PC-9 (cell line): ENCODE measurements at regions not wholly inside any gene's neighbourhood (a gene's known extent, or its start where the extent isn't known, plus 50 kb on each side); places are given as distances from the start of the nearest gene placed in this dataset.

Experiments
- BruUV-seq: library from RNA; stranded (reverse); fragments of 400-500 nt; replicated peaks from 2 replicates; lab custom pipeline; 2021; lab: Mats Ljungman, UMichigan
- CTCF ChIA-PET: fragments of 300-600 bp; sonication (Branson Sonifier 250); formaldehyde crosslinking; loops from one replicate; lab custom pipeline; 2022; ENCODE audit warnings: antibody characterized with exemption; lab: Charles Lee
- POLR2A ChIA-PET: fragments of 300-600 bp; sonication (Branson Sonifier 250); formaldehyde crosslinking; loops from one replicate; lab custom pipeline; 2022; ENCODE audit warnings: antibody characterized with exemption; ENCODE audit not compliant: unreplicated experiment; lab: Charles Lee
- DNase-seq, 2 experiments: peaks; one replicate each; pipeline versions ENCODE4 v3.0.0 to v3.0.0-alpha.2; 2015 to 2022; ENCODE audit warnings: mixed read lengths in 1 of 2
- H2AFZ ChIP-seq: fragments of 200-600 bp; sonication (generic); 2 replicates; pipeline ENCODE4 v1.8.1; 2017; ENCODE audit warnings: antibody characterized with exemption
- H3F3A ChIP-seq: fragments of 200-600 bp; sonication (generic); 2 replicates; pipeline ENCODE4 v1.8.1; 2017; ENCODE audit warnings: antibody characterized with exemption, mild to moderate bottlenecking, low read depth; ENCODE audit not compliant: insufficient read depth
- H3K27ac ChIP-seq: fragments of 200-600 bp; sonication (generic); 2 replicates; pipeline ENCODE4 v1.6.1; 2016; ENCODE audit warnings: mixed run types
- H3K27me3 ChIP-seq: fragments of 200-600 bp; sonication (generic); 2 replicates; pipeline ENCODE4 v1.6.1; 2016; ENCODE audit warnings: low read depth, mixed run types; ENCODE audit not compliant: insufficient read depth
- H3K36me3 ChIP-seq: fragments of 200-600 bp; sonication (generic); 2 replicates; pipeline ENCODE4 v1.6.1; 2016; ENCODE audit warnings: low read depth, mixed run types
- H3K4me1 ChIP-seq: fragments of 200-600 bp; sonication (generic); replicated peaks from 2 replicates; pipeline ENCODE4 v1.6.1; 2016; ENCODE audit warnings: mixed run types; ENCODE audit not compliant: insufficient read depth
- H3K4me2 ChIP-seq: fragments of 200-600 bp; sonication (generic); 2 replicates; pipeline ENCODE4 v1.6.1; 2017; ENCODE audit warnings: mixed run types
- H3K4me3 ChIP-seq: fragments of 200-600 bp; sonication (generic); 2 replicates; pipeline ENCODE4 v1.6.1; 2016; ENCODE audit warnings: mixed run types
- H3K79me2 ChIP-seq: fragments of 200-600 bp; sonication (generic); 2 replicates; pipeline ENCODE4 v1.6.1; 2017; ENCODE audit warnings: low read depth, mixed run types
- H3K9me2 ChIP-seq: fragments of 200-600 bp; sonication (generic); 2 replicates; pipeline ENCODE4 v1.8.1; 2017; ENCODE audit warnings: mild to moderate bottlenecking; ENCODE audit not compliant: insufficient read depth
- H3K9me3 ChIP-seq: fragments of 200-600 bp; sonication (generic); 2 replicates; pipeline ENCODE4 v1.8.1; 2016; ENCODE audit warnings: low read depth; ENCODE audit not compliant: insufficient read depth
- H4K20me1 ChIP-seq: fragments of 200-600 bp; sonication (generic); 2 replicates; pipeline ENCODE4 v1.8.1; 2017; ENCODE audit not compliant: insufficient read depth
- CTCF ChIP-seq: fragments of 200-600 bp; sonication (generic); conservative IDR thresholded peaks from 2 replicates; pipeline ENCODE4 v1.6.1; 2017; ENCODE audit warnings: mixed run types, antibody characterized with exemption, mild to moderate bottlenecking, moderate library complexity
- EZH2 ChIP-seq: fragments of 200-600 bp; sonication (generic); IDR thresholded peaks from 2 replicates; pipeline ENCODE4 v1.8.0; 2017; ENCODE audit warnings: antibody characterized with exemption, low read depth
- intact Hi-C: fragments of 100-400 bp; cut with micrococcal nuclease; formaldehyde crosslinking; loops from one replicate; pipeline ENCODE4 v1.10.0; 2022; ENCODE audit not compliant: unreplicated experiment

GRCh38 chr12:115135800-115136211 lies 451.8 kb upstream of the TBX3 start:
- ChIA-PET POLR2A (no interaction called here), CTCF (no interaction called here)
- TF ChIP-seq CTCF: no peak
- no peak for TF ChIP-seq EZH2
- no peak overlapping the region for H3K4me2 ChIP-seq
- no TSS peak for BruUV-seq
- DNase-seq: no peak
- intact Hi-C loops: no loop called here
- no peaks in the 10 kb centered on the region for H3K4me1 ChIP-seq
- H2AFZ ChIP-seq: no peak overlapping the region
- H3F3A ChIP-seq: no peaks in the 10 kb centered on the region
- H3K36me3 ChIP-seq: no peaks in the 10 kb centered on the region
- no peaks in the 10 kb centered on the region; the same call in 1 of the 2 replicates for H3K27me3 ChIP-seq
- H3K79me2 ChIP-seq: no peaks in the 10 kb centered on the region
- H3K27ac ChIP-seq: no peak overlapping the region
- no peaks in the 10 kb centered on the region for H3K9me3 ChIP-seq
- H3K4me3 ChIP-seq: no peak overlapping the region
- no peaks in the 10 kb centered on the region for H4K20me1 ChIP-seq
- H3K9me2 ChIP-seq: no peaks in the 10 kb centered on the region

GRCh38 chr12:115134298-115134697 lies 450.3 kb upstream of the TBX3 start:
- H3K4me3 ChIP-seq: no peak overlapping the region
- no TSS peak for BruUV-seq
- no peak for DNase-seq
- no peaks in the 10 kb centered on the region for H3K4me1 ChIP-seq
- H3K27me3 ChIP-seq: no peaks in the 10 kb centered on the region; the same call in 1 of the 2 replicates
- ChIA-PET CTCF (no interaction called here), POLR2A (no interaction called here)
- no peaks in the 10 kb centered on the region for H3F3A ChIP-seq
- no peak for TF ChIP-seq CTCF
- no peaks in the 10 kb centered on the region for H3K79me2 ChIP-seq
- no peaks in the 10 kb centered on the region for H3K9me3 ChIP-seq
- H3K4me2 ChIP-seq: no peak overlapping the region
- intact Hi-C loops: no loop called here
- no peak overlapping the region for H2AFZ ChIP-seq
- no peaks in the 10 kb centered on the region for H3K9me2 ChIP-seq
- H3K36me3 ChIP-seq: no peaks in the 10 kb centered on the region
- H3K27ac ChIP-seq: no peak overlapping the region
- H4K20me1 ChIP-seq: no peaks in the 10 kb centered on the region

GRCh38 chr12:115132905-115133304 lies 448.9 kb upstream of the TBX3 start:
- H3K27ac ChIP-seq: no peak overlapping the region
- no peaks in the 10 kb centered on the region; the same call in 1 of the 2 replicates for H3K27me3 ChIP-seq
- no peak overlapping the region for H3K4me2 ChIP-seq
- CTCF ChIA-PET: no interaction called here
- no peaks in the 10 kb centered on the region for H3K9me2 ChIP-seq
- no peaks in the 10 kb centered on the region for H3K4me1 ChIP-seq
- no peaks in the 10 kb centered on the region for H4K20me1 ChIP-seq
- no peaks in the 10 kb centered on the region for H3K79me2 ChIP-seq
- POLR2A ChIA-PET: no interaction called here
- no peaks in the 10 kb centered on the region for H3F3A ChIP-seq
- no peak for TF ChIP-seq EZH2
- TF ChIP-seq CTCF: no peak
- intact Hi-C loops: no loop called here
- DNase-seq: no peak
- no peak overlapping the region for H2AFZ ChIP-seq
- no peak overlapping the region for H3K4me3 ChIP-seq
- no peaks in the 10 kb centered on the region for H3K9me3 ChIP-seq
- no TSS peak for BruUV-seq
- H3K36me3 ChIP-seq: no peaks in the 10 kb centered on the region
